SKM-1 treated with dmso at 0.1 percent for 144 hours (cell line): ENCODE measurements at regions not wholly inside any gene's neighbourhood (a gene's known extent, or its start where the extent isn't known, plus 50 kb on each side); places are given as distances from the start of the nearest gene placed in this dataset.

Source experiments
- DNase-seq: peaks from one replicate; lab custom pipeline; 2025; ENCODE audit not compliant: unreplicated experiment; lab: John Stamatoyannopoulos, UW

DNA sequence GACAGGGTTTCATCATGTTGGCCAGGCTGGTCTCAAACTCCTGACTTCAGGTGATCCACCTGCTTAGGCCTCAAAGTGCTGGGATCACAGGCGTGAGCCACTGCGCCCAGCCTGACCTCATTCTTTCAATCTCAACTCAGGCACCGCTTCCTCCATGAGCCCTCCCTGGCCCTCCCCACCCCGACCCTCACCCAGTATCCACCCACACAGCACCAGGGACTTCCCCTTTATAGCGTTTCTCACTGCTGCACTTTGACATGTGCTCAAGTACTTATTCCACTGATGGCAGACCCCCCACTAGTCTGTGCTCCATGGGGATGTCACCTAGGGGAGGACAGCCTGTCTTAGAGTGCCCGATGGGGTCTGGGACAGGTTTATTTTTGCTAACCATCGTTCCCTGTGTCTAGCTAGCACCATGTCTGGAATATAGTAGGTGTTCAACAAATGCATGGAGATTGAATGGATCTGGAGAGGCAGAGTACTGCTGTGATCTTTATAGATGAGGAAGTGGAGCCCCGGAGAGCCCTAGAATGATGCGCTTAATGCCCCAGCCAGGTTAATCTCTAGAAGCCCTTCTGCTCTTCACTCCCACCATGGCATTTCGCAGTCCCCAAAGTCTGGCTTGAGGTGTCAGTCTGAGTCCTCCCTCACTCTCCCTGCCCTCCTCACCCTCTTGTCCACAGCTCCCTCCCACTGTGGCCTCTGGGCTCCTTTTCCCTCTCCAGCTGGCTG, 258.8 kb downstream of the RPS24 start:
- no peak for DNase-seq

DNA sequence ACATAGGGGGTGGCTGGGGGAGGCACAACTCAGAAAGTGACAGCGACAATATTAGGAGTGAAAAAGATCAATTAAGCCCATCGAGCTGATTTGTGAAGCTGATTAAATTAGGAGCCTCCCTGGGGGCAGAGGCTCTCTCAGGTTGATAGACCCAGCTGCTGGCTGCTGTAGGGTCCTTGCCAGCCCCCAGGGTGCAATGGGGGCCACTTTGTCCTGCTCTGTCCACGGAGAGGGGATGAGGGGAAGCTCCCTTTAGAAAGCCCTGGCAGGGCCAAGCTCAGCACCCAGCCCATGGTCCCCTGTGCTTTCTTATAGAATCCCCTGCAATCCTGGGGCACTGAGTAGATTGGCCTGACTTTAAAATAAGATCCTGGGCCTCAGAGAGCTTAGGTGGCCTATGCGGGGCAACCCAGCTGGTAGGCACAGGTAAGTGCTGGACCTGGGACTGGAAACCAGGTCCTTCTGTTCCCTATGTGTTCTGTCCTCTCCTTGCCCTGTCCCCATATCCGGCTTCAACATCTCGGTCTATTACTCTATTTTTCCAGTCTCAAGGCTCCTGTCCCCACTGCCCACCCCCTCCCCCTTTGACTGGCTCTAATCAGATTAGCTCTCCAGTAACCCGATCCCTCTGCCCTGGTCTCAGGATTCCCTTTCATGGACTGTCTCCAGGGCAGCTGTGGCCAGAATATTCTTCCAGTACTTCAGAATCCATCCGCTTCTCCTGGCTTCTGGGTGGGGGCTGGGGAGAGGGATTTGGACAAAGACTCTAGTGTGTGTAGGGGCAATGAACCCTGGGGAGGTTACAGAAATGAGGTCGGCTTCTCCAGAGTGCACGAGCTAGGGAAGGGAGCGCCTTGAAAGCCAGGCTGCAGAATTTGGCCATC, 259.6 kb downstream of the RPS24 start:
- no peak for DNase-seq

DNA sequence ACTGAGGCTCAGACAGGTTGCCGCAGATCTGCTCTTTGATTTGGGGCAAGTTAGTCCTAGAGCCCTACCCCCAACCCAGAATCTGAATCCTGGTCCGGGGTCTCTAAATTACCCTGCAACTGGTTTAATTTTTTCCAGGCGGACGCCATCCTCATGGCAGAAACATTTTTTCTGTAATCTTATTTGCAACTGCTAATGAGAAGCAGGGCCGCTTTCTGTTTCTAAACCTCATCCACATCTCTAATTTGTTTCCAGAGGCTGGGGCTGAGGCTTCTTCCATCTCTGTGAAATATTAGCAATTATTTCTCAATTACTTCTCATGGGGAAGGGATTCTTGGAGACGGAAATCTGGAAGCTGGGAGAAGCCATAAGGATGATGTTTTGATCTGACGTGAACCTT, 261.6 kb downstream of the RPS24 start:
- DNase-seq: no peak

DNA sequence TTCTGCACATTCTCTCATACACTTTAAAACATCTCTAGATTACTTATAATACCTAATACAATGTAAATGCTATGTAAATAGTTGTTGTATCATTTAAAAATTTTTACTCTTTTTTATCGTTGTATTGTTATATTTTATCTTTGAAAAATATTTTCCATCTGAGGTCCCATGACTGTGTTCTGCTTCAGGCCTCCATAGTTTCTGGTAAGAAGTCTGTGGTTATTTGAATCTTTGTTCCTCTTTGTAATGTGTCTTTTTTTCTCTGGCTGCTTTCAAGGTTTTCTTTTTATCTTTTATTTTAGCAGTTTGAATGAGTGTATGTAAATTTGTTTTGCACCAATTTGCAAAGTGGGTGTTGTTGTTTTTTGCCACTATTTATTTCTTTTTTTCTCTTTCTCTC, 263.1 kb downstream of the RPS24 start:
- peak; percentile 36 for DNase-seq

DNA sequence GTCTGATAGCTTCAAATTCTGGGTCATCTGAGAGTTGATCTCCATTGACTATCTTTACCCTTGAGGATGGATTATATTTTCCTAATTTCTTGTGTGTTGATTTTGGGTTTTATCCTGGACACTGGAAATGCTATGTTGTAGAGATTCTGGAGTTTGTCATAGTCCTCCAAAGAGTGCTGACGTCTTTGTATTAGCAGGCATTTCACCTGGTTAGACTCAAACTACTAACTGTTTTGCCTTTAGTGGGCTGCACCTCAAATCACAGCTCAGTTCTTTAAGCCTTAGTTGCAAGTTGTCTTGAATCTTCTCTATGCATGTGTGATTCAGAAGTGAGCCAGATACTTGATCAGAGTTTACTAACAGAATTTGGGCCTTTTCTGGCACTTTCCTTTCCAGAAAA, 264.3 kb downstream of the RPS24 start:
- no peak for DNase-seq

DNA sequence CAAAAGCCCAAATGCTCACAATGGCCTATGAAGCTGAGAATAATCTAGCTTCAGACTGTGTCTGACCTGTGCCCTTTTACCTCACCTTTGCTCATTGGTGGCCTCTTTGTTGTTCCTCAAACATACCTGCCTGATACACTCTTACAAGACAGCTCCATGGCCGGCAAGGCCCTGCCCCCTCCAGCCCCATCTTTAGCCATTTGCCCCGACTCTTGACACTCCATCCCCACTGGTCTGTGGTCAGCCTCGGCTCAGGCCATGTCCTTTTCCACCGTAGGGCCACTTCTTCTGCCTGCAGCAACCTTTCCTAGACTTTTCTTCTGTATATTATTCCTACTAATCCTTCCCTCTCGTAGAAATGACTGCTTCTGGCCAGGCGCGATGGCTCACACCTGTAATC, 265.2 kb downstream of the RPS24 start:
- no peak for DNase-seq

DNA sequence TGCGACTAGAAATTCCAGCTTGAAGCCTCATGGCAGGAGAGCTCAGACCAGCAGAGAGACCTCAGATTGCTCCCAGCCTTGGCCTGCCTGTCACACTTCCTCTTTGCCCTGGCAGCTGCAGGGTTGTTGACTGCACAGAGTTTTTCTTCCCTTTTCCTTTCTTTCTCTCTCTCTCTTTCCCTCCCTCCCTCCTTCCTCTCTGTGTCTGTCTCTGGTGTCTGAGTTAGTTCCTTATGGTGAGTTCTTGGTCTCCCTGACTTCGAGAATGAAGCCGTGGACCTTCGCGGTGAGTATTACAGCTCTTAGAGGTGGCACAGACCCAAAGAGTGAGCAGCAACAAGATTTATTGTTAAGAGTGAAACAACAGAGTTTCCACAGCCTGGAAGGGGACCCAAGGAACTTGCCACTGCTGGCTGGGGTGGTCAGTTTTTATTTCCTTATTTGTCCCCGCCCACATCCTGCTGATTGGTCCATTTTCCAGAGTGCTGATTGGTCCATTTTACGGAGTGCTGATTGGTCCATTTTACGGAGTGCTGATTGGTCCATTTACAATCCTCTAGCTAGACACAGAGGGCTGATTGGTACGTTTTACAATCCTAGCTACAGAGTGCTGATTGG, 266.3 kb downstream of the RPS24 start:
- peak; percentile 92 for DNase-seq

DNA sequence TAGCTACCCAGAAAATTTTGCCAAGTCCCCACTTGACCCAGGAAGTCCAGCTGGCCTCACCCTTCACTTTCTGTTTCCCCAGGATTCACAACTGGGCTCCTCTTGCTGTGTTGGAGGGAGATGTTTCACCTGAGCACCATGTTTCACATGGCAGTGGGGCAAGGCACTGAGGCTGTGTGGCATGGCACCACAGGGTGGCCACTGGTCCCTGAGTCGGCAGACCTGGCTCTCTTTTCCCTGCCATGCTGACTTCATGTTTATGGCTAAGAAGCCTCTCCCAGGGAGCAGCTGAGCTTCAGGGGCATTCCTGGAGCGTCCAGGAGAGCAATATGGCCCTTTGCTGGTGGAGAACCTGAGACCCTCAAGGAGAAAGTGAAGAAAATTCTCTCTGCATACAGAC, 266.9 kb downstream of the RPS24 start:
- DNase-seq: no peak

DNA sequence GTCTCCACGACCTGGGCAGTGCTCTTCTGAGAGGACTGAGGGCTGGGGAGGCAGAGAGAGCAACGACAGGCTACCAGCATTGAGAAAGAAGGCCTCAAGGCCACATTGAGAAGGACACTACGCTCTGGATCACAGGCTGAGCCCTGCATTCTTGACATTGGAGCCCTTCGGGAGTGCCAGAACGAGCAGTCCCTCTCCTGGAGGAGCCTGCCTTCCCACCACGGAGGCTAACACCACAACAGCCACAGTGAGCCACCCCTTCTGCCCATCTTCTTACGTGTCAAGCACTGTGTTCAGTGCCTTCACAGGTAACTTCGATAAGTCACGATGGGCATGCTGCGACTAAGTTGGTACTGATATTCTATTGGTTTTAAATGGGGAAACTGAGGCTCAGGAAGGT, 267.8 kb downstream of the RPS24 start:
- DNase-seq: no peak

DNA sequence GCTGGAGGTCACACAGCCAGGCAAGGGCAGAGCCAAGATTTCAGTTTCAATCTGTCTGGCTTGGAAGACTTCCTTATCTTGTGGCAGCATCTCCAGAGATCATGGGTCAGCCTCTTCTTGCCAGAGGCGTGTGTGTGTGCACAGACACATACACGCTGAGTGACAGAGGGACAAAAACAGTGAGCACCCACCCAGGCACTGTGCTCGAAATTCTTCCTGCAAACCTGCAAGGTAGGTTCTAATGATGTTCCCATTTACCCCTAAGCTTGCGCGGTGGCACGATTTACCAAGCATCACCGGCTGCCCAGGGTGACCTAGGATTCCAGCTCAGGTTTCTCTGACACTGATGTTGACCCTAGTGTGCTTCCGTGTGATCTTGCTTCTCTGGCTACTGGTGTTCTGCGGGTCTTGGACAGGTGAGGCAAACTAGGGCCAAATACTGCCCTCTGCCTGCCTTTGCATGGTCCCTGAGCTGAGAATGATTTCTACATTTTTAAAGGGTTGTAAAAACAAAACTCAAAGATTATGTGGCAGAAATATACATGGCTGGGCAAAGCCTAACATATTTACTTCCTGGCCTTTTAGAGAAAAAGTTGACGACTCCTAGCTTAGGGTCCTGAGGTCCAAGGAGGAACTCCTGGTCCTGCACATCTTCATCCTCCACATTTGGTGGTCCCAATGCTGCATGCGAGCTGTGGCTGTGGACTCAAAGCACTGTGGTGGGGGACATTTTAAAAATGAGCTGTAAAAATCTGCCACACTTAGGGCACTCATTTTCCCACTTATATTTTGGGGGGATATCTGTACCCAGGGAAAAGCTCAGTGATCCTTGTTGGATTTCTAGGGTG, 268.5 kb downstream of the RPS24 start:
- DNase-seq: no peak

DNA sequence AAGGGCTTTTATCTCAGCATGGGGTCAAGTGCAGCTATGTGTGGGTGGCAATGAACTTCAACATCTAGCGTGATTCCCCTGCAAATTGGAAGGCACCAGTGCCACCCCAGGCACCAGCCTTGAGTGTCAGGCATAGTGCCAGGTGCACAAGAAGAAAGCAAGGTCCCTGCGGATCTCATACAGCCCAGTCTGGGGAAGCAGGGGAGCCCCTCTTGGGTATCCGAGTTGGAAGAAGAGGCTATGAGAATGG, 269.0 kb downstream of the RPS24 start:
- no peak for DNase-seq

DNA sequence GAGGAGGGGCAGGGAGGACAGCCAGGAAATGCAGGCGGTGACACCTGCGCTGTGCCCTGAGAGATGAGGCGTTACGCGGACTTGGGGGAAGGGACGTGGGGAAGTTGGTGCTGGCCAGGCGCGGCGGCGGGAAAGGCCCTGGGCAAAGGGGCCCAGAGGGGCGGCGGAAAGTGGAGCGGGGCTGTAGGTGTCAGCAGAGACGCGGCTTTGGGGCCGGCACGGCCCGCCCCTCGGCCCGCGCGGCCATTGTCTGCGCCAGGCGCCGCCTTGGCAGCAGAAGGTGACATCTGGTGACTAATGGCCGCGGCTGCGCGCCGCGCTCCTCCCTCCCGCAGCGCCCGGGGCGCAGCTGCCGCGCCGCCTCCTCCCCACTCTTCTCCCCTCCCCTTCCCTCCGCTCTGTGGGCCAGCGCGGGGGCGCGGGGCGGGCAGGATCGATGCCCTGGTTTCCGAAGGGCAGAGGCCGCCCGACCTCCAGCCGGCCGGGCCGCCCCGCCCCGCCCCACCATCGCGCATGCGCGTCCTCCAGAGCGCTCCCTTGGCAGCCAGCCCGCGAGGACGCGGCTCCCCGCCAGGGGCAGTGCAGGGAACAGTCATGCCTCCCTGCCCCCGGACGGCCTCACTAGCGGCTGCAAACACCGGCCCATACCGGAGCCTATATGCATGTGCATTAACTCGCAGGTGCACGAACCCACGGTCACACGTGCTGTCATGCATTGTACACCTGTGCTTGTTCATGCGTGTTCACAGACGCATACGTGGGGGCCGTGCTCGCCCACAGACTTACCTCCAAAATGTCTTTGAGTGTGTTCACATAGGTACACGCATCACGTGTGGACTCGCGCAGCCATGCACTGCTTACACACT, 269.6 kb downstream of the RPS24 start:
- peak; percentile 97 for DNase-seq

DNA sequence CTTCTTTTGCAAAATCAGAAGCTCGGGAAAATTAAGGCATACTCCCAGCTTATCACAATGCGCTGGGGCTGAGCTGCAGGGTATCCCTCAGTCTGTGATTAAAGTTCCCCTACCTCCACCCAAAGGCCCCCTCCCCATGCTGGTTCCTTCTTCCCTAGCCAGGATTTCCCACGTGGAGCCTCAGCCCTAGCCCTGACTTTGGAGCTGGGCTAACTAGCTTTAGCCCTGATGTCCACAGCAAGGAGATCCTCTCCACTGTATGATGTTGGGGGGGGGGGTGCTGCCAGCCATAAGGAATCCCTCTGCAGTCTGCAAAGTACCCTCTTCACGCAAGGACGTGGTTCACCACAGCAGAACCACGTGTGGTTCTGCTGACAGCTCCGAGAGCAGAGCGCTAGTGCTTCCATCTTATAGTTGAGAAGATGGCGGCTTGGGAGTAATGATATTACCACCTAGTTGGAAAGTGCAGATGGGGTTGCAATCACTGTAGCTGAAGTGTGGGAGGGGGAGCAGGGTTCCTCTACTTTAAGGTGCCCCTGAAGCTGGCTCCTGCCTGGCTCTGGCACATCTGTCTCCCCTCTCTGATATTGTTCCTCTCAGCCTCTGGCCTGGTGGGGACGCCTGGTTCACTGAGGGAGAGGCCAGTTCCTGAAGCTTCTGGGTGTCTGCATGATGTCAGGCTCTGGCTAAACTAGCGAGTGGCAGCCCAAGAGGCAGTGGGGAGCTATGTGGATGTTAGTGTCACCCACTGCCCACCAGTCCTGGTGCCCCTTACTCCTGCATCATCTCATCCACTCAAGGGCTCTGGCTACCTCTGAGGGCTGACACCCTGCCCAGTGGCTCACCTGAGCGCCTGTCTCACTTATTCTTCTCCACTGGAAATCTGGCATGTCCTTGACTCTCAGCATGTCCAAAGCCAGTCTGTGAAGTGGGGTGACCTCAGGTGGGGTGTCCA, 270.7 kb downstream of the RPS24 start:
- DNase-seq: no peak

DNA sequence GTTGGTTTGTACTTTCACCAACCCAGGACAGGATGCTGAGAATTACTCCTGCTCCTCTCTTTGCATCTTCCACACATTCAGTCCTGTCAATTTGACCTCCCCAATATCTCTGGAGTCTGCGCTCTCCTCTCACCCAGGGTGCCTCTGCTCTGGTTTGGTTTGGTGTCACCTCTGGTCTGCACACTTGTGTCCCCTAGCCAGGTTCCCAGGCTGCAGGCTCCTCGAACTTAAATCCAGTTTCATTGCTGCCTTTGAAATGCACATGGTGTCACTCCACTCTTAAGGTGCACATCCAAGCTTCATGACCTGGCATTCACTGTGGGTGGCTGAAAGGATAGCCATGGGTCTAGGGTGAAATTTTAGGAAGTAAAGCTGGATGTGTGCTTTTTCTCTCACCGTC, 271.6 kb downstream of the RPS24 start:
- DNase-seq: no peak

DNA sequence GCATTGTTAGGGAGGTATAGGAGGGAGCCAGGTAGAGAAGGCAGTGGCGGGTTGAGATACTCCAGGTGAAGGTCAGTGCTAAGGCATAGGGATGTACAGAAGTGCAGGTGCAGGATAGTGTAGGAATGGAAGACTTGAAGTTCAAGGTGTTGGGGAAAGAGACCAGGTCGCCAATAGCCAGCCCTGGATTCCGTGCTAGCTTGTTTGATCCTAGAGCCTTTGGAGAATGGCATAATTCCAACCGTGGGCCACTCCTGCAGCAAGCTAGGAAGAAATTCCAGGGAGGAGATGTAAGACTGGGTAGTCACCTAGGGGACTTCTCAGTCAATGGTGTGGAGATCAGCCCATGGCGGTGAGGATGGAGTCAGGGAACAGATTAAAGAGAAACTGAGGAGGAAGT, 272.7 kb downstream of the RPS24 start:
- no peak for DNase-seq

DNA sequence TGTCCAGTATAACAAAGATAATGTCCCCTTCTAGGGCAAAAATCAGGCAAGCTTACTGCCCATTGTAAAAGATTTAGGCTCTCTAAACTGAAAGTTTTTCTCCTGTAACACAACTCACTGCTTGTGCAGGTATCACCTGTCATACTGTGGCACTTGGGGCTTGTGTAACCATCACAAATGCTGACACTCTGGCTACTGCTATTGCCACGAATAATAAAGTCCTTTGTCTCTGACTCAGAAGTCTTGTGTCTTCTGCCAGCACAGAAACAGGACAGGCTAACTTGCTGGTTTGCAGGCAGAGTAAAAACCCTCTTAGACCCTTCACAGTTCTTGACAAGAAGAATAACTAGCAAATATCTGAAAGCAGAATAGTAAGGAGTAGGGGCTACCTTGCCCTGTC, 273.9 kb downstream of the RPS24 start:
- DNase-seq: no peak

DNA sequence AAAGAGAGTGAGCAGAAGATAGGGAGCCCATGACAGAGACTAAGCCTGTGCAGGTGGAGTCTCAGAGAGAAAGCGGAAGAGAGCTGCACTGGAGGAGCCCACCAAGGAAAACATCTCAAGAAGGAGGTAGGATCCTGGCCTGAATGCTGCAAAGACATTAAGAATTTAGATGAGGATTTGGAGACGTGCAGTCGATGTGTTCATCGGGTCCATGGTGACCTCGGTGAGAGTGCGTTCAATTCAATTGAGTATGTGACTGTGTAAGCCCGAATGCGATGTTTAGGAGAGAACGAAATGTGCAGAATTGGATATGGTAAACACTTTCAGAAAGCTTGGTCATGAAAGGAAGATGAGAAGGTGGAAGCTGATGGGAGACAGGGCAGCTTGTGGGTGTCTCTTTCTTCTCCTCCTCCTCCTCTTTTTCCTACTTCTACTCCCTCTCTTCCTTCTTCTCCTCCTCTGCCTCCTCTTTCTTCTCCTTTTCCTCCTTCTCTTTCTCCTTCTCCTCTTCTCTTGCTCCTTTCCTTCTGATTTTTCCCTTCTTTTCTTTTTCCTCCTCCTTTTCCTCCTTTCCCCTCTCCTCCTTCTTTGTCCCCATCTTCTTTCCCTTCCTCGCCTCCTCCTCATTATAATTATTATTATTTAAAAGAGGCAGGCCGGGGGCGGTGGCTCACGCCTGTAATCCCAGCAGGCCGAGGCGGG, 276.0 kb downstream of the RPS24 start:
- no peak for DNase-seq

DNA sequence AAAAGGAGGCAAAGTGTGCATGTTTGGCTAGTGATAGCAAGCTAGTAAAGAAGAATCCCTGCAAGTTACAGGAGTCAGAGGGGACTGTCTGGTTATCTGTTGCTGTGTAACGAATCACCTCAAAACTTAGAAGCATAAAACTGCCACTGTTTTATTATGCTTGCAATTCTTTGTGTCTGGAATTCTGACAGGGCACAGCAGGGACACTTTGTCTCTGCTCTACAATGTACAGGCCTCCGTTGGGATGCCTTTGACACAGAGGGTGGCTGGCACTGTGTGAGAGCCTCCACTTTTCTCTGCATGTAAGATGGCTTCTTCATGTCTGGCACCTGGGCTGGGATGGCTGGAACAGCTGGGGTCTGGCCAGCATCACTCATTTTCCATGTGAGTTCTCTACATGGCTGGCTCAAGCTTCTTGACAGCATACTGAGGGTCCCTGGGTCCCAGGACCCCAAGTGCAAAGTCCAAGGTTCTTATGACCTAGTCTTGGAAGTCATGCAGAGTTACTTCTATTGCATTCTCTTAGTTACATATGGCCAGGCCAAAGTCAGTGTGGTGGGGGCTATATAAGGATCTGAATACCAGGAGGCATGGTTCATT, 276.9 kb downstream of the RPS24 start:
- no peak for DNase-seq
